Endothelial cell of umbilical vein (primary cell): ENCODE measurements at regions not wholly inside any gene's neighbourhood (a gene's known extent, or its start where the extent isn't known, plus 50 kb on each side); places are given as distances from the start of the nearest gene placed in this dataset.

Source experiments
- BruUV-seq: library from RNA; stranded (reverse); fragments of 400-500 nt; replicated peaks from 2 replicates; lab custom pipeline; 2021; lab: Mats Ljungman, UMichigan
- CTCF ChIA-PET: fragments of 300-600, 350-600 bp; sonication (Branson Sonifier 250); formaldehyde crosslinking; loops from one replicate; lab custom pipeline; 2021; ENCODE audit warnings: antibody characterized with exemption, inconsistent platforms; lab: Charles Lee
- POLR2A ChIA-PET: fragments of 300-600, 350-600 bp; sonication (Branson Sonifier 250); formaldehyde crosslinking; loops from one replicate; lab custom pipeline; 2021; ENCODE audit warnings: antibody characterized with exemption, inconsistent platforms; lab: Charles Lee
- DNase-seq: peaks from one replicate; pipeline ENCODE4 v3.0.0-alpha.2; 2011; ENCODE audit warnings: low read depth, low spot score
- FAIRE-seq: peaks from 2 replicates; lab custom pipeline; 2011; peaks lifted over from hg19 to GRCh38; lab: Jason Lieb, UNC
- H2AFZ ChIP-seq: 2 replicates; pipeline ENCODE4 v1.6.0; 2012; ENCODE audit warnings: low read depth, low read length, control low read depth, inconsistent platforms
- H3K27ac ChIP-seq: 2 replicates; pipeline ENCODE4 v1.5.1; 2011; ENCODE audit warnings: low read depth, mild to moderate bottlenecking, control low read depth, low read length, moderate library complexity; ENCODE audit not compliant: insufficient read depth
- H3K27me3 ChIP-seq, 2 experiments: 2 replicates each; pipeline versions ENCODE4 v1.6.0 to v1.6.1; 2011; ENCODE audit warnings: low read length in 2 of 2, mixed read lengths in 1 of 2; ENCODE audit not compliant: control insufficient read depth in 2 of 2, insufficient read depth in 2 of 2
- H3K36me3 ChIP-seq, 2 experiments: 2 replicates in 1 of 2; 3 replicates in 1 of 2; pipeline ENCODE4 v1.5.1; 2011; ENCODE audit warnings: low read length in 2 of 2, mild to moderate bottlenecking in 1 of 2, moderate library complexity in 1 of 2; ENCODE audit not compliant: control insufficient read depth in 2 of 2, insufficient read depth in 2 of 2; ENCODE audit errors: extremely low read depth in 1 of 2
- H3K4me1 ChIP-seq: 3 replicates; pipeline ENCODE4 v1.5.1; 2011; ENCODE audit warnings: mild to moderate bottlenecking, low read length; ENCODE audit not compliant: control insufficient read depth, insufficient read depth; ENCODE audit errors: extremely low read depth
- H3K4me2 ChIP-seq: 2 replicates; pipeline ENCODE4 v1.6.1; 2011; ENCODE audit warnings: low read length, control low read depth, mixed read lengths; ENCODE audit not compliant: insufficient read depth
- H3K4me3 ChIP-seq, 3 experiments: fragments of 200-600 bp in 1 of 3; sonication (generic), shearing (Covaris generic) in 1 of 3; replicated peaks in 1 of 3; 2 replicates each; pipeline ENCODE4 v1.5.1; 2011 to 2016; ENCODE audit warnings: control low read depth in 3 of 3, low read length in 3 of 3, mild to moderate bottlenecking in 2 of 3, inconsistent platforms in 1 of 3, low read depth in 1 of 3, moderate library complexity in 1 of 3; ENCODE audit not compliant: insufficient read depth in 1 of 3
- H3K79me2 ChIP-seq: 2 replicates; pipeline ENCODE4 v1.6.0; 2012; ENCODE audit warnings: low read length, inconsistent platforms; ENCODE audit not compliant: control insufficient read depth, insufficient read depth
- H3K9ac ChIP-seq: replicated peaks from 2 replicates; pipeline ENCODE3; 2011; ENCODE audit warnings: low read length, control low read depth; ENCODE audit not compliant: insufficient read depth; ENCODE audit errors: extremely low read depth
- H3K9me1 ChIP-seq: replicated peaks from 3 replicates; pipeline ENCODE4 v1.6.0; 2011; ENCODE audit warnings: mild to moderate bottlenecking, low read length; ENCODE audit not compliant: control insufficient read depth, insufficient read depth; ENCODE audit errors: extremely low read depth
- H3K9me3 ChIP-seq: replicated peaks from 2 replicates; pipeline ENCODE4 v1.5.1; 2012; ENCODE audit warnings: low read length, inconsistent platforms; ENCODE audit not compliant: control insufficient read depth, insufficient read depth
- H4K20me1 ChIP-seq: replicated peaks from 2 replicates; pipeline ENCODE3; 2011; ENCODE audit warnings: mild to moderate bottlenecking, low read length; ENCODE audit not compliant: control insufficient read depth, insufficient read depth; ENCODE audit errors: extremely low read depth
- EZH2 ChIP-seq: IDR thresholded peaks from 2 replicates; pipeline ENCODE4 v1.6.1; 2012; ENCODE audit warnings: borderline replicate concordance, low read depth, mild to moderate bottlenecking, moderate library complexity, low read length, inconsistent platforms; ENCODE audit not compliant: severe bottlenecking
- FOS ChIP-seq: IDR thresholded peaks from 2 replicates; pipeline ENCODE4 v1.6.1; 2011; ENCODE audit warnings: mild to moderate bottlenecking, low read length, moderate library complexity, borderline replicate concordance; ENCODE audit not compliant: insufficient read depth
- GATA2 ChIP-seq: IDR thresholded peaks from 2 replicates; pipeline ENCODE4 v1.7.0; 2011; ENCODE audit warnings: low read depth, mild to moderate bottlenecking, moderate library complexity, mixed read lengths, low read length; ENCODE audit not compliant: insufficient read length, insufficient read depth
- JUN ChIP-seq: IDR thresholded peaks from 2 replicates; pipeline ENCODE4 v1.6.1; 2011; ENCODE audit warnings: borderline replicate concordance, low read depth; ENCODE audit not compliant: insufficient read length, insufficient read depth
- MYC ChIP-seq: IDR thresholded peaks from one replicate; pipeline ENCODE4 v1.6.1; 2011; ENCODE audit warnings: mild to moderate bottlenecking, low read depth, low read length
- POLR2A ChIP-seq: IDR thresholded peaks from 2 replicates; pipeline ENCODE4 v1.6.1; 2012; ENCODE audit warnings: low read depth, mild to moderate bottlenecking, control low read depth, low read length
- POLR2AphosphoS5 ChIP-seq: IDR thresholded peaks from 2 replicates; pipeline ENCODE4 v1.6.1; 2012; ENCODE audit warnings: low read depth, mild to moderate bottlenecking, control low read depth, low read length, moderate library complexity; ENCODE audit not compliant: insufficient read depth
- dilution Hi-C: fragments of 300-500 bp; cut with MboI; formaldehyde crosslinking; loops from one replicate; pipeline ENCODE4 v1.15.0; 2019; ENCODE audit warnings: low sequenced_read_pairs; ENCODE audit not compliant: extremely low pct_ligation_motif_present
- intact Hi-C: fragments of 100-400 bp; cut with micrococcal nuclease; formaldehyde crosslinking; loops from one replicate; pipeline ENCODE4 v1.10.0; 2022
- TF ChIP-seq, protein P1 (sequence below): IDR thresholded peaks from 2 replicates; pipeline ENCODE4 v1.6.1; 2011; ENCODE audit not compliant: insufficient read depth, insufficient read length
- TF ChIP-seq, protein P2 (sequence below), 2 donors: IDR thresholded peaks; 1 replicate in 1 of 2; 2 replicates in 1 of 2; pipeline ENCODE4 v1.5.1; 2011; ENCODE audit warnings: low read length in 2 of 2, mild to moderate bottlenecking in 2 of 2, moderate library complexity in 2 of 2, control low read depth in 1 of 2, inconsistent platforms in 1 of 2, low read depth in 1 of 2; ENCODE audit not compliant: insufficient read depth in 1 of 2; ENCODE audit errors: extremely low read depth in 1 of 2

DNA sequence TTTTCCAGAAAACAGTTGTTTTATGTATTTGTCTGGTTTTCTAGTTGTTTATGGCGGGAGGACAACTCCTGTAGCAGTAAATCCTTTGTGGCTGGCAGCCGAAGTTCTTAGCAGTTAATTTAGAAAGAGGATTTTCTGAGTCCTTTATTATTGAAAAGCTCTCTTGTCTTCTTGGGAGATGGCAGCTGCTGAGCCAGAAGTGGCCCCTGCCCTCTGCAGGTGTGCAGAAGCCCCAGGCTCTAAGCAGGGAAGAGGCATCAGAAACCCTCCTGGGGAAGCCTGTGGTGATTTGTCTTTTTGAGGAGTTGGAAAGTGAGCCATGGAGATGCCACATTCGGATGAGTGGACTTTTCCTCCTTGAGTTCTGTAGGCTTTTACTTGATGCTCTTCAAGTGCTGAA, 106.3 kb downstream of the GLRX3 start:
- Histone ChIP-seq H3K27ac (no peak overlapping the region), H3K4me1 (no peaks in the 10 kb centered on the region), H4K20me1 (no peaks in the 10 kb centered on the region), H3K4me3 (no peak overlapping the region), H3K9me3 (no peaks in the 10 kb centered on the region), H3K9ac (no peak overlapping the region), H3K9me1 (no peaks in the 10 kb centered on the region), H3K79me2 (no peaks in the 10 kb centered on the region), H3K36me3 (no peaks in the 10 kb centered on the region), H3K27me3 (no peaks in the 10 kb centered on the region), H3K4me2 (no peak overlapping the region), H2AFZ (no peak overlapping the region)
- dilution Hi-C loops, result no loop called here
- ChIA-PET POLR2A (no interaction called here), CTCF (no interaction called here)
- intact Hi-C loops, result no loop called here
- DNase-seq (no peak), FAIRE-seq (no peak)
- TF ChIP-seq JUN, result no peak
- no peak for TF ChIP-seq GATA2
- TF ChIP-seq POLR2A, result no peak
- TF ChIP-seq, protein P1, sequence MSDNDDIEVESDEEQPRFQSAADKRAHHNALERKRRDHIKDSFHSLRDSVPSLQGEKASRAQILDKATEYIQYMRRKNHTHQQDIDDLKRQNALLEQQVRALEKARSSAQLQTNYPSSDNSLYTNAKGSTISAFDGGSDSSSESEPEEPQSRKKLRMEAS, result no peak
- TF ChIP-seq FOS, result no peak
- no peak for TF ChIP-seq POLR2AphosphoS5
- no peak for TF ChIP-seq EZH2
- TF ChIP-seq MYC, result no peak
- TF ChIP-seq, protein P2, sequence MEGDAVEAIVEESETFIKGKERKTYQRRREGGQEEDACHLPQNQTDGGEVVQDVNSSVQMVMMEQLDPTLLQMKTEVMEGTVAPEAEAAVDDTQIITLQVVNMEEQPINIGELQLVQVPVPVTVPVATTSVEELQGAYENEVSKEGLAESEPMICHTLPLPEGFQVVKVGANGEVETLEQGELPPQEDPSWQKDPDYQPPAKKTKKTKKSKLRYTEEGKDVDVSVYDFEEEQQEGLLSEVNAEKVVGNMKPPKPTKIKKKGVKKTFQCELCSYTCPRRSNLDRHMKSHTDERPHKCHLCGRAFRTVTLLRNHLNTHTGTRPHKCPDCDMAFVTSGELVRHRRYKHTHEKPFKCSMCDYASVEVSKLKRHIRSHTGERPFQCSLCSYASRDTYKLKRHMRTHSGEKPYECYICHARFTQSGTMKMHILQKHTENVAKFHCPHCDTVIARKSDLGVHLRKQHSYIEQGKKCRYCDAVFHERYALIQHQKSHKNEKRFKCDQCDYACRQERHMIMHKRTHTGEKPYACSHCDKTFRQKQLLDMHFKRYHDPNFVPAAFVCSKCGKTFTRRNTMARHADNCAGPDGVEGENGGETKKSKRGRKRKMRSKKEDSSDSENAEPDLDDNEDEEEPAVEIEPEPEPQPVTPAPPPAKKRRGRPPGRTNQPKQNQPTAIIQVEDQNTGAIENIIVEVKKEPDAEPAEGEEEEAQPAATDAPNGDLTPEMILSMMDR (IDR thresholded peaks at IDR 0.05; ENCODE audit: extremely low read depth in 1 of 2, insufficient read depth in 1 of 2, low read depth in 1 of 2, low read length in 2 of 2), result no peak
- BruUV-seq, result no TSS peak
